OCI-LY3 (cell line): ENCODE measurements at regions not wholly inside any gene's neighbourhood (a gene's known extent, or its start where the extent isn't known, plus 50 kb on each side); places are given as distances from the start of the nearest gene placed in this dataset.

ENCODE experiments used
- CTCF ChIP-seq: fragments of 200-600, 300-600 bp; sonication (generic); IDR thresholded peaks from 2 replicates; pipeline ENCODE4 v1.5.1; 2014; ENCODE audit warnings: antibody characterized with exemption, low read length, low read depth
- EZH2phosphoT487 ChIP-seq: fragments of 200-600 bp; shearing (Covaris generic); IDR thresholded peaks from 2 replicates; pipeline ENCODE4 v1.6.1; 2018; ENCODE audit warnings: antibody characterized with exemption, mixed run types, low read depth

GRCh38 chr6:109291902-109292301 is 90.4 kb downstream of the CD164 start:
- TF ChIP-seq CTCF (no peak), EZH2phosphoT487 (no peak)
